DMS114 treated with DMSO at 0.1 percent for 48 hours (cell line): ENCODE measurements at regions not wholly inside any gene's neighbourhood (a gene's known extent, or its start where the extent isn't known, plus 50 kb on each side); places are given as distances from the start of the nearest gene placed in this dataset.
"Not testable (repeated sequence)": the region's sequence is repeated elsewhere in the genome, so short reads cannot be mapped to it uniquely, and the experiment has no call there.

ENCODE experiments used
- DNase-seq: peaks from one replicate; lab custom pipeline; 2025; ENCODE audit not compliant: unreplicated experiment; lab: John Stamatoyannopoulos, UW

GRCh38 chr13:70541451-70541850, 433.2 kb upstream of the KLHL1 start:
- no peak for DNase-seq

GRCh38 chr13:70534466-70534865, 426.2 kb upstream of the KLHL1 start:
- no peak for DNase-seq

- DNase-seq, result no peak
Measured at GRCh38 chr13:70529652-70530051, 421.4 kb upstream of the KLHL1 start.

- no peak for DNase-seq
Measured at GRCh38 chr13:70527599-70527998, 419.3 kb upstream of the KLHL1 start.

- DNase-seq, result no peak
Measured at GRCh38 chr13:70523622-70524021, 415.4 kb upstream of the KLHL1 start.

GRCh38 chr13:70520275-70521036, 412.2 kb upstream of the KLHL1 start:
- no peak for DNase-seq

- no peak for DNase-seq
Measured at GRCh38 chr13:70518081-70518480, 409.8 kb upstream of the KLHL1 start.

GRCh38 chr13:70516226-70516625, 408.0 kb upstream of the KLHL1 start:
- DNase-seq, result no peak

- DNase-seq, result not testable (repeated sequence)
Measured at GRCh38 chr13:70511861-70512417, 403.7 kb upstream of the KLHL1 start.

GRCh38 chr13:70505809-70506208, 397.6 kb upstream of the KLHL1 start:
- DNase-seq, result no peak

- DNase-seq, result no peak
Measured at GRCh38 chr13:70502944-70503343, 394.7 kb upstream of the KLHL1 start.

- DNase-seq, result no peak
Measured at GRCh38 chr13:70490320-70490935, 382.2 kb upstream of the KLHL1 start.

GRCh38 chr13:70484931-70485330, 376.7 kb upstream of the KLHL1 start:
- no peak for DNase-seq

- no peak for DNase-seq
Measured at GRCh38 chr13:70483599-70484276, 375.5 kb upstream of the KLHL1 start.

- no peak for DNase-seq
Measured at GRCh38 chr13:70473907-70474306, 365.7 kb upstream of the KLHL1 start.

GRCh38 chr13:70469077-70469476, 360.8 kb upstream of the KLHL1 start:
- no peak for DNase-seq

- DNase-seq, result no peak
Measured at GRCh38 chr13:70457474-70457873, 349.2 kb upstream of the KLHL1 start.

- no peak for DNase-seq
Measured at GRCh38 chr13:70448820-70449219, 340.6 kb upstream of the KLHL1 start.

- DNase-seq, result no peak
Measured at GRCh38 chr13:70432276-70432805, 324.1 kb upstream of the KLHL1 start.

GRCh38 chr13:70430256-70430655, 322.0 kb upstream of the KLHL1 start:
- DNase-seq, result no peak

GRCh38 chr13:70424928-70425327, 316.7 kb upstream of the KLHL1 start:
- DNase-seq, result no peak

- DNase-seq, result no peak
Measured at GRCh38 chr13:70424428-70424827, 316.2 kb upstream of the KLHL1 start.
